HG02610 (cell line): ENCODE measurements at regions not wholly inside any gene's neighbourhood (a gene's known extent, or its start where the extent isn't known, plus 50 kb on each side); places are given as distances from the start of the nearest gene placed in this dataset.

Experiments used
- ATAC-seq: cut with Tn5 transposase; IDR thresholded peaks from one replicate; pipeline ENCODE4 v1.9.1; 2021; ENCODE audit warnings: mild to moderate bottlenecking, moderate library complexity; ENCODE audit not compliant: unreplicated experiment

- no peak for ATAC-seq
These were observed 273.1 kb upstream of the TBL1XR1 start for GRCh38 chr3:177470197-177470941.

GRCh38 chr3:177471733-177472480 lies 274.6 kb upstream of the TBL1XR1 start:
- ATAC-seq: no peak

GRCh38 chr3:177473184-177473583 lies 275.9 kb upstream of the TBL1XR1 start:
- no peak for ATAC-seq

- no peak for ATAC-seq
These were observed 276.6 kb upstream of the TBL1XR1 start for GRCh38 chr3:177473903-177474302.

GRCh38 chr3:177474652-177475355 lies 277.5 kb upstream of the TBL1XR1 start:
- ATAC-seq: no peak

- ATAC-seq: no peak
These were observed 278.0 kb upstream of the TBL1XR1 start for GRCh38 chr3:177475356-177475665.

- no peak for ATAC-seq
These were observed 279.2 kb upstream of the TBL1XR1 start for GRCh38 chr3:177476495-177476894.

GRCh38 chr3:177476921-177477435 lies 279.7 kb upstream of the TBL1XR1 start:
- ATAC-seq: no peak

GRCh38 chr3:177478170-177478867 lies 281.0 kb upstream of the TBL1XR1 start:
- ATAC-seq: no peak

- ATAC-seq: no peak
These were observed 282.3 kb upstream of the TBL1XR1 start for GRCh38 chr3:177479630-177480029.

GRCh38 chr3:177481329-177481728 lies 284.0 kb upstream of the TBL1XR1 start:
- ATAC-seq: no peak

GRCh38 chr3:177482048-177482691 lies 284.9 kb upstream of the TBL1XR1 start:
- ATAC-seq: no peak

GRCh38 chr3:177483182-177483967 lies 286.1 kb upstream of the TBL1XR1 start:
- no peak for ATAC-seq

- no peak for ATAC-seq
These were observed 286.9 kb upstream of the TBL1XR1 start for GRCh38 chr3:177484206-177484605.

GRCh38 chr3:177484926-177485325 lies 287.6 kb upstream of the TBL1XR1 start:
- ATAC-seq: no peak

- ATAC-seq: no peak
These were observed 290.4 kb upstream of the TBL1XR1 start for GRCh38 chr3:177487635-177488186.

GRCh38 chr3:177488740-177489139 lies 291.5 kb upstream of the TBL1XR1 start:
- no peak for ATAC-seq

- no peak for ATAC-seq
These were observed 293.3 kb upstream of the TBL1XR1 start for GRCh38 chr3:177490626-177491025.

- ATAC-seq: no peak
These were observed 294.2 kb upstream of the TBL1XR1 start for GRCh38 chr3:177491296-177492032.
